ENCODE measurements at regions not wholly inside any gene's neighbourhood (a gene's known extent, or its start where the extent isn't known, plus 50 kb on each side); places are given as distances from the start of the nearest gene placed in this dataset.

- peaks cover 2 to 6% of the 10 kb centered on the region in 2 donors for H3K4me1 Mint-ChIP-seq (ENCODE audit: low read depth in 2 of 2)
- no peaks in the 10 kb centered on the region for H3K27me3 Mint-ChIP-seq
- ATAC-seq (replicated peaks) (no peak), DNase-seq (no peak)
- H3K4me3 Mint-ChIP-seq = no peak overlapping the region
- no peaks in the 10 kb centered on the region for H3K36me3 Mint-ChIP-seq (ENCODE audit: insufficient read depth)
- no peaks in the 10 kb centered on the region for H3K9me3 Mint-ChIP-seq
- no peak overlapping the region for H3K27ac Mint-ChIP-seq
These were observed 76.7 kb upstream of the SLC38A2 start for GRCh38 chr12:46449316-46449715.

- no peaks in the 10 kb centered on the region for H3K36me3 Mint-ChIP-seq (ENCODE audit: insufficient read depth)
- no peak overlapping the region for H3K4me3 Mint-ChIP-seq
- ATAC-seq (replicated peaks) (no peak), DNase-seq (no peak)
- H3K4me1 Mint-ChIP-seq (ENCODE audit: low read depth in 2 of 2) = peaks cover 2 to 6% of the 10 kb centered on the region in 2 donors
- H3K9me3 Mint-ChIP-seq = no peaks in the 10 kb centered on the region
- H3K27me3 Mint-ChIP-seq = peaks cover 7 to 8% of the 10 kb centered on the region in 2 donors
- H3K27ac Mint-ChIP-seq = no peak overlapping the region
These were observed 74.1 kb upstream of the SLC38A2 start for GRCh38 chr12:46446645-46447044.

- no peak for DNase-seq
- no peak for ATAC-seq (replicated peaks)
These were observed 73.1 kb upstream of the SLC38A2 start for GRCh38 chr12:46445551-46446235.

GRCh38 chr12:46445093-46445492, 72.5 kb upstream of the SLC38A2 start:
- Mint-ChIP-seq H3K36me3 (ENCODE audit: insufficient read depth) (no peaks in the 10 kb centered on the region), H3K9me3 (no peaks in the 10 kb centered on the region), H3K4me3 (no peak overlapping the region), H3K4me1 (ENCODE audit: low read depth in 2 of 2) (peaks cover 0 to 2% of the 10 kb centered on the region in 2 donors), H3K27ac (no peak overlapping the region), H3K27me3 (peaks cover 7 to 8% of the 10 kb centered on the region in 2 donors)
- no peak for DNase-seq
- no peak for ATAC-seq (replicated peaks)

More at GRCh38 chr12:46445551-46446235, 73.1 kb upstream of the SLC38A2 start:
- Mint-ChIP-seq H3K9me3 (no peaks in the 10 kb centered on the region), H3K4me1 (ENCODE audit: low read depth in 2 of 2) (peaks cover 0 to 2% of the 10 kb centered on the region in 2 donors), H3K4me3 (no peak overlapping the region), H3K36me3 (ENCODE audit: insufficient read depth) (no peaks in the 10 kb centered on the region), H3K27me3 (peaks cover 7 to 8% of the 10 kb centered on the region in 2 donors), H3K27ac (no peak overlapping the region)

GRCh38 chr12:46443594-46444263, 71.2 kb upstream of the SLC38A2 start:
- Mint-ChIP-seq H3K27ac (no peak overlapping the region), H3K9me3 (no peaks in the 10 kb centered on the region), H3K4me1 (ENCODE audit: low read depth in 2 of 2) (peaks cover 0 to 2% of the 10 kb centered on the region in 2 donors), H3K36me3 (ENCODE audit: insufficient read depth) (no peaks in the 10 kb centered on the region), H3K27me3 (peaks cover 7 to 8% of the 10 kb centered on the region in 2 donors), H3K4me3 (no peak overlapping the region)
- DNase-seq (no peak), ATAC-seq (replicated peaks) (no peak)

GRCh38 chr12:46442738-46443137, 70.2 kb upstream of the SLC38A2 start:
- ATAC-seq (replicated peaks) = no peak
- Mint-ChIP-seq H3K36me3 (ENCODE audit: insufficient read depth) (no peaks in the 10 kb centered on the region), H3K4me1 (ENCODE audit: low read depth in 2 of 2) (peaks cover 0 to 2% of the 10 kb centered on the region in 2 donors), H3K27me3 (peaks cover 7 to 8% of the 10 kb centered on the region in 2 donors), H3K9me3 (no peaks in the 10 kb centered on the region), H3K4me3 (no peak overlapping the region), H3K27ac (no peak overlapping the region)
- DNase-seq = no peak

GRCh38 chr12:46442239-46442638, 69.7 kb upstream of the SLC38A2 start:
- Mint-ChIP-seq H3K27me3 (peaks cover 7 to 8% of the 10 kb centered on the region in 2 donors), H3K36me3 (ENCODE audit: insufficient read depth) (no peaks in the 10 kb centered on the region), H3K9me3 (no peaks in the 10 kb centered on the region), H3K27ac (no peak overlapping the region), H3K4me1 (ENCODE audit: low read depth in 2 of 2) (peaks cover 0 to 2% of the 10 kb centered on the region in 2 donors), H3K4me3 (no peak overlapping the region)
- DNase-seq (no peak), ATAC-seq (replicated peaks) (no peak)

- no peak for DNase-seq
- no peaks in the 10 kb centered on the region for H3K9me3 Mint-ChIP-seq
- H3K36me3 Mint-ChIP-seq (ENCODE audit: insufficient read depth) = no peaks in the 10 kb centered on the region
- no peak overlapping the region for H3K4me3 Mint-ChIP-seq
- ATAC-seq (replicated peaks) = no peak
- H3K27ac Mint-ChIP-seq = peak overlapping the region in 1 of 2 donors; percentile 52
- H3K4me1 Mint-ChIP-seq (ENCODE audit: low read depth in 2 of 2) = no peaks in the 10 kb centered on the region
- H3K27me3 Mint-ChIP-seq = peaks cover 7 to 8% of the 10 kb centered on the region in 2 donors
These were observed 67.4 kb upstream of the SLC38A2 start for GRCh38 chr12:46439793-46440511.

- ATAC-seq (replicated peaks) = no peak
- no peak for DNase-seq
These were observed 66.2 kb upstream of the SLC38A2 start for GRCh38 chr12:46438719-46439319.

GRCh38 chr12:46438256-46438655, 65.7 kb upstream of the SLC38A2 start:
- Mint-ChIP-seq H3K27me3 (peaks cover 3 to 4% of the 10 kb centered on the region in 2 donors), H3K36me3 (ENCODE audit: insufficient read depth) (no peaks in the 10 kb centered on the region), H3K4me1 (ENCODE audit: low read depth in 2 of 2) (no peaks in the 10 kb centered on the region), H3K27ac (peak overlapping the region in 1 of 2 donors; percentile 55), H3K4me3 (no peak overlapping the region), H3K9me3 (no peaks in the 10 kb centered on the region)
- ATAC-seq (replicated peaks) (no peak), DNase-seq (no peak)

More at GRCh38 chr12:46438719-46439319, 66.2 kb upstream of the SLC38A2 start:
- Mint-ChIP-seq H3K9me3 (no peaks in the 10 kb centered on the region), H3K27me3 (peaks cover 7 to 8% of the 10 kb centered on the region in 2 donors), H3K4me1 (ENCODE audit: low read depth in 2 of 2) (no peaks in the 10 kb centered on the region), H3K27ac (no peak overlapping the region), H3K4me3 (no peak overlapping the region), H3K36me3 (ENCODE audit: insufficient read depth) (no peaks in the 10 kb centered on the region)

GRCh38 chr12:46437469-46437868, 64.9 kb upstream of the SLC38A2 start:
- no peak for ATAC-seq (replicated peaks)
- H3K36me3 Mint-ChIP-seq (ENCODE audit: insufficient read depth) = no peaks in the 10 kb centered on the region
- no peaks in the 10 kb centered on the region for H3K4me1 Mint-ChIP-seq (ENCODE audit: low read depth in 2 of 2)
- DNase-seq = no peak
- H3K27ac Mint-ChIP-seq = peak overlapping the region in 1 of 2 donors; percentile 55
- no peaks in the 10 kb centered on the region for H3K9me3 Mint-ChIP-seq
- no peaks in the 10 kb centered on the region for H3K27me3 Mint-ChIP-seq
- no peak overlapping the region for H3K4me3 Mint-ChIP-seq

GRCh38 chr12:46436747-46437146, 64.2 kb upstream of the SLC38A2 start:
- H3K36me3 Mint-ChIP-seq (ENCODE audit: insufficient read depth) = no peaks in the 10 kb centered on the region
- H3K4me3 Mint-ChIP-seq = no peak overlapping the region
- no peaks in the 10 kb centered on the region for H3K4me1 Mint-ChIP-seq (ENCODE audit: low read depth in 2 of 2)
- H3K9me3 Mint-ChIP-seq = no peaks in the 10 kb centered on the region
- no peak for ATAC-seq (replicated peaks)
- H3K27me3 Mint-ChIP-seq = no peaks in the 10 kb centered on the region
- no peak for DNase-seq
- H3K27ac Mint-ChIP-seq = no peak overlapping the region

GRCh38 chr12:46435625-46436024, 63.1 kb upstream of the SLC38A2 start:
- Mint-ChIP-seq H3K27ac (no peak overlapping the region), H3K4me3 (no peak overlapping the region), H3K27me3 (no peaks in the 10 kb centered on the region), H3K36me3 (ENCODE audit: insufficient read depth) (no peaks in the 10 kb centered on the region), H3K4me1 (ENCODE audit: low read depth in 2 of 2) (no peaks in the 10 kb centered on the region), H3K9me3 (no peaks in the 10 kb centered on the region)
- ATAC-seq (replicated peaks) (no peak), DNase-seq (no peak)

All from effector memory CD8-positive, alpha-beta T cell (primary cell).